Adrenal gland (tissue), 9 donors: ENCODE measurements at regions not wholly inside any gene's neighbourhood (a gene's known extent, or its start where the extent isn't known, plus 50 kb on each side); places are given as distances from the start of the nearest gene placed in this dataset.

ENCODE experiments used
- DNase-seq, 7 donors: peaks; one replicate each; pipeline ENCODE4 v3.0.0-alpha.2; 2019 to 2020
- H3K27ac ChIP-seq, 5 donors: fragments of 200-600 bp; sonication (generic) in 4 of 5; 1 replicate in 3 of 5; 2 replicates in 2 of 5; pipeline versions ENCODE4 v1.5.1 to v1.8.0; 2016 to 2020; ENCODE audit warnings: mild to moderate bottlenecking in 1 of 5
- H3K27me3 ChIP-seq: fragments of 200-600 bp; 2 replicates; pipeline ENCODE4 v1.8.0; 2021
- H3K36me3 ChIP-seq, 2 donors: fragments of 200-600 bp; replicated peaks in 1 of 2; 1 replicate in 1 of 2; 2 replicates in 1 of 2; pipeline versions ENCODE4 v1.5.1 to v1.8.0; 2018 to 2022
- H3K4me1 ChIP-seq, 2 donors: fragments of 200-600 bp; replicated peaks in 1 of 2; 1 replicate in 1 of 2; 2 replicates in 1 of 2; pipeline versions ENCODE4 v1.5.1 to v1.8.0; 2018 to 2021
- H3K4me3 ChIP-seq, 4 donors: fragments of 200-600 bp; sonication (generic) in 3 of 4; one replicate each; pipeline ENCODE4 v1.5.1; 2016 to 2018
- H3K9me3 ChIP-seq, 3 donors: fragments of 200-600 bp; sonication (generic) in 1 of 3; replicated peaks in 1 of 3; 1 replicate in 2 of 3; 2 replicates in 1 of 3; pipeline versions ENCODE4 v1.5.1 to v1.8.0; 2016 to 2021
- CTCF ChIP-seq, 6 experiments: fragments of 450-650 bp in 4 of 6; fragments of 200-600 bp in 2 of 6; sonication (generic) in 1 of 6; IDR thresholded peaks; 1 replicate in 5 of 6; 2 replicates in 1 of 6; pipeline versions ENCODE4 v1.5.1 to v1.8.0; 2016 to 2021; ENCODE audit warnings: antibody characterized with exemption in 6 of 6, mild to moderate bottlenecking in 2 of 6, moderate library complexity in 1 of 6
- POLR2A ChIP-seq, 2 donors: fragments of 450-650 bp; IDR thresholded peaks; one replicate each; pipeline ENCODE4 v1.6.1; 2017; ENCODE audit warnings: antibody characterized with exemption in 2 of 2, mild to moderate bottlenecking in 2 of 2, moderate library complexity in 1 of 2
- WGBS, 4 donors: extraction: QIAGEN DNeasy Blood & Tissue Kit in 2 of 4; methylation state at CpG; one replicate each; pipeline versions ENCODE4 v1.1.5 to v1.1.7; 2013 to 2017; 5-methylcytosine and 5-hydroxymethylcytosine counted together
- intact Hi-C, 2 donors: fragments of 100-400 bp; cut with DNase I; formaldehyde crosslinking; loops; one replicate each; pipeline versions ENCODE4 v1.14.1 to v1.15.0; 2022 to 2023
- donor health status: healthy with polysubstance abuse.
- donor health status: Bipolar disorder and iron deficiency.
- donor health status: DM: yes; HTN: yes; CAD: no.
- donor health status: DM: no; HTN: no; CAD: no.
- donor health status: DM: no; HTN: no; CAD: no.

- TF ChIP-seq CTCF (IDR thresholded peaks at IDR 0.05) = no peak
- TF ChIP-seq POLR2A (IDR thresholded peaks at IDR 0.05) = no peak
- Histone ChIP-seq H3K36me3 (no peaks in the 10 kb centered on the region), H3K4me3 (no peak overlapping the region), H3K9me3 (no peaks in the 10 kb centered on the region), H3K4me1 (no peaks in the 10 kb centered on the region), H3K27ac (no peak overlapping the region), H3K27me3 (no peaks in the 10 kb centered on the region)
- no peak for DNase-seq
- 50 to 100% (median 60%) methylated on average over 1 of the region's 1 CpG for WGBS, 4 donors
- intact Hi-C loops = no loop called here
Measured at GRCh38 chr4:55753856-55754255, 65.7 kb upstream of the EXOC1L start.

GRCh38 chr4:55754754-55755350, 64.7 kb upstream of the EXOC1L start:
- TF ChIP-seq POLR2A (IDR thresholded peaks at IDR 0.05) (no peak), CTCF (IDR thresholded peaks at IDR 0.05) (no peak)
- Histone ChIP-seq H3K27me3 (no peaks in the 10 kb centered on the region), H3K9me3 (no peaks in the 10 kb centered on the region), H3K27ac (no peak overlapping the region), H3K4me1 (no peaks in the 10 kb centered on the region), H3K4me3 (no peak overlapping the region), H3K36me3 (no peaks in the 10 kb centered on the region)
- WGBS, 4 donors = 67 to 76% (median 72%) methylated on average over 6 of the region's 6 CpGs
- no peak for DNase-seq
- intact Hi-C loops = no loop called here

- H3K9me3 ChIP-seq = no peaks in the 10 kb centered on the region
- 91 to 100% (median 95%) methylated on average over 3 of the region's 3 CpGs for WGBS, 4 donors
- no peaks in the 10 kb centered on the region for H3K36me3 ChIP-seq
- no peaks in the 10 kb centered on the region for H3K27me3 ChIP-seq
- no peak for DNase-seq
- intact Hi-C loops = no loop called here
- no peak overlapping the region for H3K4me3 ChIP-seq
- H3K27ac ChIP-seq = no peak overlapping the region
- H3K4me1 ChIP-seq = no peaks in the 10 kb centered on the region
- TF ChIP-seq POLR2A (IDR thresholded peaks at IDR 0.05) = no peak
- no peak for TF ChIP-seq CTCF (IDR thresholded peaks at IDR 0.05)
Measured at GRCh38 chr4:55756208-55756607, 63.4 kb upstream of the EXOC1L start.

- H3K4me3 ChIP-seq = no peak overlapping the region
- no peaks in the 10 kb centered on the region for H3K4me1 ChIP-seq
- no peak overlapping the region for H3K27ac ChIP-seq
- no peak for TF ChIP-seq POLR2A (IDR thresholded peaks at IDR 0.05)
- TF ChIP-seq CTCF (IDR thresholded peaks at IDR 0.05) = no peak
- no peaks in the 10 kb centered on the region for H3K36me3 ChIP-seq
- no peaks in the 10 kb centered on the region for H3K9me3 ChIP-seq
- intact Hi-C loops = no loop called here
- no peak for DNase-seq
- no peaks in the 10 kb centered on the region for H3K27me3 ChIP-seq
Measured at GRCh38 chr4:55757356-55757952, 62.1 kb upstream of the EXOC1L start.
